Mesenchymal stem cell (in vitro differentiated cells and primary cell): ENCODE measurements at regions not wholly inside any gene's neighbourhood (a gene's known extent, or its start where the extent isn't known, plus 50 kb on each side); places are given as distances from the start of the nearest gene placed in this dataset.

Source experiments
- DNase-seq: peaks from one replicate; pipeline ENCODE4 v3.0.0-alpha.2; 2013
- H2AFZ ChIP-seq: one replicate; pipeline ENCODE4 v1.6.1; 2013; ENCODE audit warnings: low read depth, mild to moderate bottlenecking, control low read depth, inconsistent platforms, low read length, moderate library complexity
- H2AK5ac ChIP-seq: 2 replicates; pipeline ENCODE4 v1.6.1; 2013; ENCODE audit warnings: low read length, moderate library complexity, mild to moderate bottlenecking, inconsistent platforms; ENCODE audit not compliant: severe bottlenecking
- H2BK120ac ChIP-seq: one replicate; pipeline ENCODE4 v1.6.1; 2013; ENCODE audit warnings: low read depth, mild to moderate bottlenecking, inconsistent platforms, low read length, moderate library complexity
- H2BK12ac ChIP-seq, 2 experiments: one replicate each; pipeline ENCODE4 v1.6.1; 2013; ENCODE audit warnings: inconsistent platforms in 2 of 2, low read length in 2 of 2, mild to moderate bottlenecking in 2 of 2, moderate library complexity in 2 of 2, control low read depth in 1 of 2
- H2BK15ac ChIP-seq: one replicate; pipeline ENCODE4 v1.6.1; 2013; ENCODE audit warnings: mild to moderate bottlenecking, low read depth, inconsistent platforms; ENCODE audit not compliant: poor library complexity, severe bottlenecking
- H2BK5ac ChIP-seq: 2 replicates; pipeline ENCODE4 v1.6.1; 2013; ENCODE audit warnings: low read depth, mild to moderate bottlenecking, low read length, control low read depth, inconsistent platforms; ENCODE audit not compliant: poor library complexity, severe bottlenecking
- H3K14ac ChIP-seq, 2 experiments: one replicate each; pipeline ENCODE4 v1.6.1; 2013; ENCODE audit warnings: inconsistent platforms in 2 of 2, low read length in 2 of 2, control low read depth in 1 of 2, mild to moderate bottlenecking in 1 of 2, moderate library complexity in 1 of 2
- H3K18ac ChIP-seq, 2 experiments: one replicate each; pipeline ENCODE4 v1.6.1; 2013; ENCODE audit warnings: inconsistent platforms in 2 of 2, low read length in 2 of 2, control low read depth in 1 of 2, low read depth in 1 of 2, mild to moderate bottlenecking in 1 of 2
- H3K23ac ChIP-seq, 2 experiments: one replicate each; pipeline ENCODE4 v1.6.1; 2013; ENCODE audit warnings: inconsistent platforms in 2 of 2, low read length in 2 of 2, mild to moderate bottlenecking in 2 of 2, moderate library complexity in 2 of 2, control low read depth in 1 of 2
- H3K27ac ChIP-seq: 2 replicates; pipeline ENCODE4 v1.5.1; 2013; ENCODE audit warnings: mild to moderate bottlenecking, moderate library complexity, low read length, control low read depth, inconsistent platforms; ENCODE audit not compliant: poor library complexity, severe bottlenecking
- H3K27me3 ChIP-seq, 2 experiments: 2 replicates each; pipeline versions ENCODE4 v1.6.1 to v1.7.0; 2013; ENCODE audit warnings: low read length in 2 of 2, mild to moderate bottlenecking in 2 of 2, moderate library complexity in 2 of 2, control low read depth in 1 of 2, inconsistent platforms in 1 of 2; ENCODE audit not compliant: control insufficient read depth in 1 of 2, insufficient read depth in 1 of 2
- H3K36me3 ChIP-seq, 2 experiments: 2 replicates each; pipeline versions ENCODE4 v1.6.1 to v1.7.0; 2013; ENCODE audit warnings: low read length in 2 of 2, control low read depth in 1 of 2, inconsistent platforms in 1 of 2, low read depth in 1 of 2, mild to moderate bottlenecking in 1 of 2; ENCODE audit not compliant: insufficient read depth in 2 of 2, control insufficient read depth in 1 of 2
- H3K4ac ChIP-seq, 2 experiments: one replicate each; pipeline ENCODE4 v1.6.1; 2013; ENCODE audit warnings: inconsistent platforms in 2 of 2, low read length in 2 of 2, mild to moderate bottlenecking in 2 of 2, moderate library complexity in 2 of 2, control low read depth in 1 of 2, low read depth in 1 of 2
- H3K4me1 ChIP-seq: 2 replicates; pipeline ENCODE4 v1.6.1; 2013; ENCODE audit warnings: low read depth, low read length, control low read depth; ENCODE audit not compliant: control insufficient read depth, insufficient read depth
- H3K4me2 ChIP-seq: 2 replicates; pipeline ENCODE4 v1.6.1; 2013; ENCODE audit warnings: low read length, mild to moderate bottlenecking, inconsistent platforms; ENCODE audit not compliant: poor library complexity, severe bottlenecking
- H3K4me3 ChIP-seq, 2 experiments: 2 replicates each; pipeline versions ENCODE4 v1.5.1 to v1.7.0; 2013; ENCODE audit warnings: low read length in 2 of 2, mild to moderate bottlenecking in 2 of 2, control low read depth in 1 of 2, low read depth in 1 of 2; ENCODE audit not compliant: insufficient read depth in 1 of 2
- H3K79me1 ChIP-seq: replicated peaks from 2 replicates; pipeline ENCODE4 v1.6.1; 2013; ENCODE audit warnings: mild to moderate bottlenecking, control low read depth, low read length, inconsistent platforms; ENCODE audit not compliant: poor library complexity, severe bottlenecking
- H3K9ac ChIP-seq: 2 replicates; pipeline ENCODE4 v1.7.0; 2013; ENCODE audit warnings: mild to moderate bottlenecking, low read length, moderate library complexity
- H3K9me3 ChIP-seq: 2 replicates; pipeline ENCODE4 v1.7.0; 2013; ENCODE audit warnings: mild to moderate bottlenecking, low read length; ENCODE audit not compliant: control insufficient read depth
- H4K8ac ChIP-seq: one replicate; pipeline ENCODE4 v1.6.1; 2013; ENCODE audit warnings: inconsistent platforms, mild to moderate bottlenecking, low read length, moderate library complexity
- H4K91ac ChIP-seq: one replicate; pipeline ENCODE4 v1.6.1; 2013; ENCODE audit warnings: mild to moderate bottlenecking, low read length, inconsistent platforms
- WGBS: methylation state at CpG from one replicate; pipeline ENCODE4 v1.1.7; 2013; ENCODE audit warnings: mixed read lengths; 5-methylcytosine and 5-hydroxymethylcytosine counted together

DNA sequence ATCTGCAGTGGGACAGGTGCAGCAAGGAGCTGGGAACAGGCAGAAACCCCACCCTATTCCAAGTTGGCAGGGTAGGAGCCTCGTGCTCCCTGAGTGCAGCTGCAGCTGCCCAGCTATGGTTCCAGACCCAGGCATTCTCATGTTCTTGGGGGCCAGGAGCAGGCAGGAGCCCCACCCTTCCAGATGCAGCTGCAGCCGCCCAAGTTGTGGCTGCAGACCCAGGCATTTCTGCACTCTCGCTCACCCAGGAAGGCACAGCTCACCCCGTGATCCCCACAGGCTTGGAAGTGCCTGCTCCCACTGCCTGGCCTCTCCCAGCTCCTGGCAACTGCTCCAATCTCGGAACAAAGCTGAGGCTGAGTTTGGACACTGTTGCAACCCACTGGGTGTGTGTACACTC is 275.8 kb upstream of the ADRA1B start:
- Histone ChIP-seq H3K27ac (no peak overlapping the region), H4K91ac (no peak overlapping the region), H3K18ac (no peak overlapping the region), H3K27me3 (peaks cover 4 to 27% of the 10 kb centered on the region in 2 experiments), H2BK15ac (no peak overlapping the region), H2BK5ac (no peak overlapping the region), H3K4me2 (no peak overlapping the region), H2AFZ (no peak overlapping the region), H3K36me3 (no peaks in the 10 kb centered on the region), H2AK5ac (no peak overlapping the region), H3K4me1 (peaks cover 2% of the 10 kb centered on the region), H3K23ac (no peak overlapping the region), H3K14ac (peak overlapping the region in 1 of 2 experiments; percentile 18), H2BK120ac (no peak overlapping the region), H3K79me1 (no peaks in the 10 kb centered on the region), H3K9ac (no peak overlapping the region), H3K4ac (no peak overlapping the region), H2BK12ac (no peak overlapping the region), H4K8ac (no peak overlapping the region), H3K9me3 (no peaks in the 10 kb centered on the region), H3K4me3 (no peak overlapping the region)
- 77% methylated on average over 5 of the region's 5 CpGs for WGBS
- DNase-seq, result no peak

DNA sequence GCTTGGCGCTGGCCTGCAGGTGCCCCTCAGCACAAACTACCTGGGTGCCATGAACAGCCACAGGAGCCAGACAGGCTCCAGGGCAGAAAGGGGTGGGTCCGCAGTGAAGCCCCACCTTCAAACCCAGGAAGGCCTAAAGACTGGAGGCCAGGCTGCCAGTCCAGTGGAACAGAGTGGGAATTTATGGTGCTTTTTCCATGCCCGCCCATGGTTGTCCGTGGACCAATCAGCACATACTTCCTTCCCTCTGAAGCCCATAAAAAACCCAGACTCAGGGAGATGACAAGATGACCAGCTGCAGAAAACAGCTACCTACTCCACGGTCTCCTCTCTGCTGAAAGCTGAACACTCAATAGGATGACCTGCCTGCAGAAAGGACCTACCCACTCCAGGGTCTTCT is 275.4 kb upstream of the ADRA1B start:
- no peaks in the 10 kb centered on the region for H3K36me3 ChIP-seq
- no peak overlapping the region for H3K4me2 ChIP-seq
- no peak overlapping the region for H2BK120ac ChIP-seq
- WGBS, result 83% methylated on average over 5 of the region's 5 CpGs
- H2BK5ac ChIP-seq, result no peak overlapping the region
- H4K8ac ChIP-seq, result no peak overlapping the region
- no peaks in the 10 kb centered on the region for H3K9me3 ChIP-seq
- no peak overlapping the region for H3K18ac ChIP-seq
- H2BK15ac ChIP-seq, result no peak overlapping the region
- H3K27ac ChIP-seq, result no peak overlapping the region
- H2BK12ac ChIP-seq, result no peak overlapping the region
- H2AK5ac ChIP-seq, result no peak overlapping the region
- no peak for DNase-seq
- H3K9ac ChIP-seq, result no peak overlapping the region
- H2AFZ ChIP-seq, result no peak overlapping the region
- H3K79me1 ChIP-seq, result no peaks in the 10 kb centered on the region
- H4K91ac ChIP-seq, result no peak overlapping the region
- no peak overlapping the region for H3K23ac ChIP-seq
- no peak overlapping the region for H3K4me3 ChIP-seq
- no peak overlapping the region for H3K4ac ChIP-seq
- peaks cover 4 to 29% of the 10 kb centered on the region in 2 experiments for H3K27me3 ChIP-seq
- peaks cover 2% of the 10 kb centered on the region for H3K4me1 ChIP-seq
- H3K14ac ChIP-seq, result no peak overlapping the region

DNA sequence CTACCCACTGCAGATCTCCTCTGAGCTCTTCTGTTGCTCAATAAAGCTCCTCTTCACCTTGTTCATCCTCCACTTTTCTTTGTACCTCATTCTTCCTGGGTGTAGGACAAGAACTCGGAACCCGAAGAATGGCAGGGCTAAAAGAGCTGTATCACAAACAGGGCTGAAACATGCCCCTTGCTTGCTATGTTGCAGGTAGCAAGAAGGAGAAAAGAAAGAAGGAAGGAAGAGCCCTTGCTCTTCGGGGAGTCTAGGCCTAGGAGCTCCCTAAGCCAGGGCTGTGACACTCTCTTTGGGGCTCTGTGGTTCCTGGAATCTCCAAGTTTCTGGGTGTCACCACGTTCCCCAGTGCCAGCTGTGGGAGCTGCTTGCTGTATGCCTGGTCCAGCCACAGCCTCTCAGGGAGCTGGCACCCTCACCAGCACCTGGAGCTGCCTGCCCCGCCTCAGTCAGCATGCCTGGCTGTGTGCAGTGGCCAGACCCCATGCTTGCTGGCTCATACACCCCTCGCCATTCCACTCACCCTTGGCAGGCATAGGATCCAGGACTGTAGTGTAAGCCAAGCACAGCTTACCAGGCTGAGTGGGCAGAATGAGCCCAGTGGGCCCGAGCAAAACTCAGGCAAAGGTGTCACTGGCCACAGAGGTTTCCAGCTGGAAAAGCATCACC is 274.8 kb upstream of the ADRA1B start:
- Histone ChIP-seq H3K27ac (no peak overlapping the region), H3K79me1 (no peaks in the 10 kb centered on the region), H3K36me3 (no peaks in the 10 kb centered on the region), H4K91ac (peak overlapping the region; percentile 71), H3K4me1 (peaks cover 2% of the 10 kb centered on the region), H2AFZ (no peak overlapping the region), H3K27me3 (peaks cover 4 to 30% of the 10 kb centered on the region in 2 experiments), H3K18ac (no peak overlapping the region), H3K4me2 (no peak overlapping the region), H2BK12ac (no peak overlapping the region), H3K23ac (no peak overlapping the region), H3K9me3 (no peaks in the 10 kb centered on the region), H3K4ac (no peak overlapping the region), H2BK120ac (no peak overlapping the region), H2BK15ac (no peak overlapping the region), H3K9ac (no peak overlapping the region), H3K4me3 (no peak overlapping the region), H2BK5ac (no peak overlapping the region), H2AK5ac (no peak overlapping the region), H3K14ac (no peak overlapping the region), H4K8ac (no peak overlapping the region)
- WGBS, result 68% methylated on average over 7 of the region's 7 CpGs
- DNase-seq, result no peak

DNA sequence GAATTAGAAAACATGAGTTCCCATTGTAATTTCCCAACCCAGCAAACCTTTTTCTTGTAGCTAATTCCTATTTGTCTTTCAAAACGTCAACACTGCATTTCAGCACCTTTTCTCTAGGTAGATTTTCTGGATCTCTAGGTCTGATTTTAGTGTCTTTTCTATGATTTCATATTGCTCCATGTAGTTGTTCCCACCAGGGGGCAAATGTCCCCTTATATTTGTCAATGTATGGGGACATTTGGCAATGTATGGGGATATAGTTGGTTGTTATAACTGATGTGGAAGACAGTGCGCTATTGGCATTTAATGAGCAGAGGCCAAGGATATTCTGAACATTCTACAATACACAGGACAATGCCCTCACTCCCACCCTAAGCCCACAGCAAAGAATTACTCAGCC is 273.9 kb upstream of the ADRA1B start:
- Histone ChIP-seq H2BK5ac (no peak overlapping the region), H3K4me1 (peaks cover 2% of the 10 kb centered on the region), H3K4ac (no peak overlapping the region), H3K27me3 (peaks cover 8 to 30% of the 10 kb centered on the region in 2 experiments), H3K9ac (no peak overlapping the region), H3K4me3 (no peak overlapping the region), H2AFZ (no peak overlapping the region), H4K91ac (no peak overlapping the region), H4K8ac (no peak overlapping the region), H3K23ac (no peak overlapping the region), H3K14ac (no peak overlapping the region), H3K4me2 (no peak overlapping the region), H3K79me1 (no peaks in the 10 kb centered on the region), H2AK5ac (no peak overlapping the region), H3K27ac (no peak overlapping the region), H3K18ac (no peak overlapping the region), H3K36me3 (no peaks in the 10 kb centered on the region), H2BK120ac (no peak overlapping the region), H2BK15ac (no peak overlapping the region), H2BK12ac (no peak overlapping the region), H3K9me3 (no peaks in the 10 kb centered on the region)
- DNase-seq, result no peak
- no CpG with 5 or more reads among the region's 2 CpGs for WGBS
